ENCODE measurements at regions not wholly inside any gene's neighbourhood (a gene's known extent, or its start where the extent isn't known, plus 50 kb on each side); places are given as distances from the start of the nearest gene placed in this dataset.

- no peak for FAIRE-seq
- DNase-seq (ENCODE audit: low spot score in 2 of 2) = no peak
Observed at GRCh38 chr10:83819609-83820008, 319.7 kb upstream of the GHITM start.

- no peak for DNase-seq (ENCODE audit: low spot score in 2 of 2)
- no peak for FAIRE-seq
Observed at GRCh38 chr10:83820033-83820432, 319.3 kb upstream of the GHITM start.

GRCh38 chr10:83824099-83824498 lies 315.2 kb upstream of the GHITM start:
- FAIRE-seq = no peak
- DNase-seq (ENCODE audit: low spot score in 2 of 2) = no peak

- no peak for DNase-seq (ENCODE audit: low spot score in 2 of 2)
- FAIRE-seq = no peak
Observed at GRCh38 chr10:83834096-83834495, 305.2 kb upstream of the GHITM start.

- no peak for FAIRE-seq
- no peak for DNase-seq (ENCODE audit: low spot score in 2 of 2)
Observed at GRCh38 chr10:83835945-83836745, 303.2 kb upstream of the GHITM start.

GRCh38 chr10:83848677-83849076 lies 290.6 kb upstream of the GHITM start:
- DNase-seq (ENCODE audit: low spot score in 2 of 2) = no peak
- FAIRE-seq = no peak

GRCh38 chr10:83849150-83849549 lies 290.2 kb upstream of the GHITM start:
- FAIRE-seq (no peak), DNase-seq (ENCODE audit: low spot score in 2 of 2) (no peak)

- DNase-seq (ENCODE audit: low spot score in 2 of 2) (no peak), FAIRE-seq (no peak)
Observed at GRCh38 chr10:83852146-83852545, 287.2 kb upstream of the GHITM start.

- DNase-seq (ENCODE audit: low spot score in 2 of 2) = no peak
- no peak for FAIRE-seq
Observed at GRCh38 chr10:83862723-83863122, 276.6 kb upstream of the GHITM start.

- DNase-seq (ENCODE audit: low spot score in 2 of 2) (no peak), FAIRE-seq (no peak)
Observed at GRCh38 chr10:83863283-83863966, 275.9 kb upstream of the GHITM start.

- DNase-seq (ENCODE audit: low spot score in 2 of 2) = no peak
- FAIRE-seq = no peak
Observed at GRCh38 chr10:83869898-83870297, 269.4 kb upstream of the GHITM start.

GRCh38 chr10:83871187-83872081 lies 267.9 kb upstream of the GHITM start:
- peak; percentile 4 to 39 for DNase-seq (ENCODE audit: low spot score in 2 of 2)
- no peak for FAIRE-seq

- FAIRE-seq (no peak), DNase-seq (ENCODE audit: low spot score in 2 of 2) (no peak)
Observed at GRCh38 chr10:83880252-83880791, 259.0 kb upstream of the GHITM start.

GRCh38 chr10:83881661-83882060 lies 257.6 kb upstream of the GHITM start:
- DNase-seq (ENCODE audit: low spot score in 2 of 2) = no peak
- FAIRE-seq = no peak

GRCh38 chr10:83886871-83887270 lies 252.4 kb upstream of the GHITM start:
- DNase-seq (ENCODE audit: low spot score in 2 of 2) = no peak
- no peak for FAIRE-seq

GRCh38 chr10:83892737-83893136 lies 246.6 kb upstream of the GHITM start:
- DNase-seq (ENCODE audit: low spot score in 2 of 2) (no peak), FAIRE-seq (no peak)

- FAIRE-seq = no peak
- DNase-seq (ENCODE audit: low spot score in 2 of 2) = no peak
Observed at GRCh38 chr10:83896219-83896618, 243.1 kb upstream of the GHITM start.

- DNase-seq (ENCODE audit: low spot score in 2 of 2) (no peak), FAIRE-seq (no peak)
Observed at GRCh38 chr10:83897626-83898025, 241.7 kb upstream of the GHITM start.

- DNase-seq (ENCODE audit: low spot score in 2 of 2) = no peak
- FAIRE-seq = no peak
Observed at GRCh38 chr10:83908506-83908905, 230.8 kb upstream of the GHITM start.

- DNase-seq (ENCODE audit: low spot score in 2 of 2) (no peak), FAIRE-seq (no peak)
Observed at GRCh38 chr10:83909001-83909400, 230.3 kb upstream of the GHITM start.

GRCh38 chr10:83915801-83916200 lies 223.5 kb upstream of the GHITM start:
- FAIRE-seq (no peak), DNase-seq (ENCODE audit: low spot score in 2 of 2) (no peak)

Measured in frontal cortex (tissue), 3 donors.